Activated CD4-positive, alpha-beta T cell treated with anti-CD3 and anti-CD28 coated beads, Interleukin-2, amount 10 ng/mL, durations not matched to agents 24 days and 14 days (primary cell): ENCODE measurements at regions not wholly inside any gene's neighbourhood (a gene's known extent, or its start where the extent isn't known, plus 50 kb on each side); places are given as distances from the start of the nearest gene placed in this dataset.

Experiments
- DNase-seq: peaks from one replicate; pipeline ENCODE4 v3.0.0; 2022
- H3K27ac Mint-ChIP-seq: one replicate; pipeline ENCODE4 v1.8.0; 2022; ENCODE audit warnings: mild to moderate bottlenecking, mixed read lengths
- H3K27me3 Mint-ChIP-seq: one replicate; pipeline ENCODE4 v1.8.0; 2022; ENCODE audit warnings: mixed read lengths
- H3K36me3 Mint-ChIP-seq: one replicate; pipeline ENCODE4 v1.8.0; 2022; ENCODE audit warnings: low read depth, mild to moderate bottlenecking, mixed read lengths
- H3K4me1 Mint-ChIP-seq: one replicate; pipeline ENCODE4 v1.8.0; 2021; ENCODE audit warnings: mixed read lengths
- H3K4me3 Mint-ChIP-seq: one replicate; pipeline ENCODE4 v1.8.0; 2022; ENCODE audit warnings: mild to moderate bottlenecking, moderate library complexity, mixed read lengths
- H3K9me3 Mint-ChIP-seq: one replicate; pipeline ENCODE4 v1.8.0; 2021; ENCODE audit warnings: mixed read lengths
- intact Hi-C: fragments of 100-400 bp; cut with micrococcal nuclease; formaldehyde crosslinking; loops from one replicate; pipeline ENCODE4 v1.15.1; 2023

- Mint-ChIP-seq H3K27ac (no peak overlapping the region), H3K9me3 (no peaks in the 10 kb centered on the region), H3K4me3 (no peak overlapping the region), H3K27me3 (no peaks in the 10 kb centered on the region), H3K4me1 (no peaks in the 10 kb centered on the region), H3K36me3 (no peaks in the 10 kb centered on the region)
- intact Hi-C loops: no loop called here
- DNase-seq: no peak
Measured at GRCh38 chr2:180343528-180344345, 336.6 kb upstream of the CWC22 start.

GRCh38 chr2:180337136-180337535, 330.0 kb upstream of the CWC22 start:
- no peaks in the 10 kb centered on the region for H3K27me3 Mint-ChIP-seq
- no peaks in the 10 kb centered on the region for H3K4me1 Mint-ChIP-seq
- no peak overlapping the region for H3K27ac Mint-ChIP-seq
- H3K36me3 Mint-ChIP-seq: no peaks in the 10 kb centered on the region
- intact Hi-C loops: no loop called here
- peaks cover 10% of the 10 kb centered on the region for H3K9me3 Mint-ChIP-seq
- DNase-seq: no peak
- H3K4me3 Mint-ChIP-seq: no peak overlapping the region

GRCh38 chr2:180336550-180336949, 329.5 kb upstream of the CWC22 start:
- H3K9me3 Mint-ChIP-seq: peaks cover 10% of the 10 kb centered on the region
- no peak overlapping the region for H3K27ac Mint-ChIP-seq

GRCh38 chr2:180334514-180334913, 327.4 kb upstream of the CWC22 start:
- no peaks in the 10 kb centered on the region for H3K36me3 Mint-ChIP-seq
- no peaks in the 10 kb centered on the region for H3K4me1 Mint-ChIP-seq
- no peaks in the 10 kb centered on the region for H3K27me3 Mint-ChIP-seq
- no peak overlapping the region for H3K4me3 Mint-ChIP-seq
- DNase-seq: no peak
- H3K27ac Mint-ChIP-seq: no peak overlapping the region
- H3K9me3 Mint-ChIP-seq: peaks cover 10% of the 10 kb centered on the region
- intact Hi-C loops: no loop called here

More at GRCh38 chr2:180336550-180336949, 329.5 kb upstream of the CWC22 start:
- H3K27me3 Mint-ChIP-seq: no peaks in the 10 kb centered on the region
- intact Hi-C loops: no loop called here
- H3K4me3 Mint-ChIP-seq: no peak overlapping the region
- no peaks in the 10 kb centered on the region for H3K36me3 Mint-ChIP-seq
- no peak for DNase-seq
- H3K4me1 Mint-ChIP-seq: no peaks in the 10 kb centered on the region

DNA sequence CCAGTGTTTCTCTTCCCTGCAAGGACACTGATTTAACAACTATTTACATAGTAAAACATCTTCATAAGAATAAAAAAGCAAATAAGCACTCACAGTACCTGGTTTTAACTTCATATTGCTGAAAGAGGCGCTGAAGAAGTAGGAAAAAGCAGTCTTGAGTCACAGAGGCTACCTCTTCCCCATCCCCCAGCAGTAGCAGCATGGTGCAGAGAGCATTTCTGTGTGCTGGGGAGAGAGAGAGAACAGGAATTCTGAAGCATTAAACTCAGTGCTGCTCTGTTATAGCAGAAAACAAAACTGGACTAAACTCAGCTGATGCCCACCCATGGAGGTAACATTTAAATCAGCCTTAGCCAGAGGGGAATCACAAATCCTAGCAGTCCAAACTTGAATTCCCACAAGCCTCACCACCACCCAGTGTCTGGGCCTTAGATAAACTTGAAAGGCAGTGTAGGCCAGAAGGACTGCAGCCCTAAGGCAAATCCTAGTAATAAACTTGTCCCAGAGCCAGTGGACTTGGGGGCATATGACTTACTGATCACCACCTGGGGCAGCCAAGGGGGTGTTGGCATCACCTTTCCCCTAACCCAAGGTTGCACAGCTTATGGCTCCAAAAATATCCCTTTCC, 321.8 kb upstream of the CWC22 start:
- DNase-seq: no peak
- Mint-ChIP-seq H3K4me3 (no peak overlapping the region), H3K4me1 (no peaks in the 10 kb centered on the region), H3K27ac (no peak overlapping the region), H3K9me3 (no peaks in the 10 kb centered on the region), H3K27me3 (no peaks in the 10 kb centered on the region), H3K36me3 (no peaks in the 10 kb centered on the region)
- intact Hi-C loops: no loop called here

DNA sequence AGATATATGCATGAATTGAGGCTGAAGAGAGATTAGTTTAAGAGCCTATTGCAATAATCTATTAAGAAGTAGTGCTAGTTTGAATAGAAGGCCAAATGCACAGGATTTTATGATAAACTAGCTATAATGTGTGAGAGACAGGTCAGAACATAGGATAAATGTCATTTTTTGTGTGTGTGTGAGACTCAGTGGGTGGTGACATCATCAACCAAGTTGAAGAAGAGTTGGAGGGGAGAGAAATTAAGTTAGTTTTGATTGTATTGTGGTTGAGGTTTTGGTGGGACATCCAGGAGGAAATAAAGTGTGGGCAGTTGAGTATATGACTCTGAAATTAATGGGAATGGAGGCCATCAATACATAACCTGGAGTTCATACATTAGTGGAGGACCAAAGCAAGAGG, 320.1 kb upstream of the CWC22 start:
- Mint-ChIP-seq H3K27ac (no peak overlapping the region), H3K36me3 (no peaks in the 10 kb centered on the region), H3K9me3 (no peaks in the 10 kb centered on the region), H3K27me3 (no peaks in the 10 kb centered on the region), H3K4me3 (no peak overlapping the region), H3K4me1 (no peaks in the 10 kb centered on the region)
- intact Hi-C loops: no loop called here
- DNase-seq: no peak

DNA sequence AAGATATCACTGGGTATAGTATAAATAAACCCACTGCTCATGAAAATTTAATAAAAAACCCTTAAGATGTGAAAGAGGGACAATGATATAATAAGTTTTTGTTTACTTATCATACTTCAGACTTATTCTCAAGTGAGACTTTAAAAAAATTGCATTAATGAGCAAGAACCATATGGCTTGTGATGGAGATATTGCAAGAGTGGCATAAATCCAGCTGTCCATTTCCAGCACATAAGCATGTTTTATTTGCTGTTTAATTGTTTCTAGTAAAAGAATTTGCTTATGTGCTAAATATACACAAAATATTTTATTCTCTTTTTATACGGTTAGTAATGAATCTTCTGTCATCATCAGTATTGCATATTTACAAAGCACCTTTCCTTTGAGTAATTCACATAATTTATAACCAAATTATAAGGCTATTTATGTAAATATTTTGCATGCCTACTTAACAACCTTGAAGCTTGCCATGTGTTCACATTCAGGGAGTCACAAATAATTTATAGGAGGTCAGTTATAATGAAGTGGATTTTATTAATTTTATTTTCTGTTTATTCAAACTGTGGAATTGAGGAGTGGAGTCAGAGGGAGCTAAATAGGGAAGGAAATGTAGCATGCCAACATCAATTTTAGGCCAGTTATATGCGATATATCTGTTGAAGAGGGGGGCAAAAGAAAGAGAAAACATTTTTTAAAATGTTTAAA, 318.5 kb upstream of the CWC22 start:
- Mint-ChIP-seq H3K4me1 (no peaks in the 10 kb centered on the region), H3K36me3 (no peaks in the 10 kb centered on the region), H3K27me3 (no peaks in the 10 kb centered on the region), H3K4me3 (no peak overlapping the region), H3K9me3 (no peaks in the 10 kb centered on the region), H3K27ac (no peak overlapping the region)
- DNase-seq: no peak
- intact Hi-C loops: no loop called here

GRCh38 chr2:180324182-180324581, 317.1 kb upstream of the CWC22 start:
- Mint-ChIP-seq H3K9me3 (no peaks in the 10 kb centered on the region), H3K27me3 (no peaks in the 10 kb centered on the region), H3K4me1 (no peaks in the 10 kb centered on the region), H3K36me3 (no peaks in the 10 kb centered on the region), H3K4me3 (no peak overlapping the region), H3K27ac (no peak overlapping the region)
- no peak for DNase-seq
- intact Hi-C loops: no loop called here

- no peaks in the 10 kb centered on the region for H3K9me3 Mint-ChIP-seq
- no peaks in the 10 kb centered on the region for H3K36me3 Mint-ChIP-seq
- H3K27ac Mint-ChIP-seq: no peak overlapping the region
- no peaks in the 10 kb centered on the region for H3K4me1 Mint-ChIP-seq
- no peaks in the 10 kb centered on the region for H3K27me3 Mint-ChIP-seq
- DNase-seq: no peak
- no peak overlapping the region for H3K4me3 Mint-ChIP-seq
- intact Hi-C loops: no loop called here
Measured at GRCh38 chr2:180322781-180323180, 315.7 kb upstream of the CWC22 start.

- no peak overlapping the region for H3K27ac Mint-ChIP-seq
- no peaks in the 10 kb centered on the region for H3K9me3 Mint-ChIP-seq
- intact Hi-C loops: no loop called here
- DNase-seq: no peak
- no peaks in the 10 kb centered on the region for H3K27me3 Mint-ChIP-seq
- H3K4me3 Mint-ChIP-seq: no peak overlapping the region
- H3K4me1 Mint-ChIP-seq: no peaks in the 10 kb centered on the region
- no peaks in the 10 kb centered on the region for H3K36me3 Mint-ChIP-seq
Measured at GRCh38 chr2:180319586-180320405, 312.7 kb upstream of the CWC22 start.

DNA sequence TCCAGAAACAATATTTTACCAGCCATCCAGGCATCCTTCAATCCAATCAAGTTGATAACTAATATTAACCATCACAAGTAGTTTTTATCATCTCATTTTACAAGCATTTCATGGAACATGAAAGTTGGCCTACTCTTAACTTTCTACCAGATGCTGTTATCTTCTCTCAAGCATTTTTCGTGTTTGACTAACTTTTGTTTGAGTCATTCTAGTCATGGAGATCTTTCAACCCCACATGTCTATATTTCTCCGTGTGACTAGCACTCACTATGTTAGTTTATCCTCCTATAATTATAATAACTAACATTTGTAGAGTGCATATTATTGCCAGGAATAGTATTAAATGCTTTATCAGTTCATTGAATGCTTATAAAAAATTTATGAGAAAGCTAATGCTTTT, 307.0 kb upstream of the CWC22 start:
- no peak for DNase-seq
- H3K9me3 Mint-ChIP-seq: no peaks in the 10 kb centered on the region
- H3K27ac Mint-ChIP-seq: no peak overlapping the region
- intact Hi-C loops: no loop called here
- H3K27me3 Mint-ChIP-seq: no peaks in the 10 kb centered on the region
- no peaks in the 10 kb centered on the region for H3K36me3 Mint-ChIP-seq
- no peak overlapping the region for H3K4me3 Mint-ChIP-seq
- H3K4me1 Mint-ChIP-seq: no peaks in the 10 kb centered on the region

DNA sequence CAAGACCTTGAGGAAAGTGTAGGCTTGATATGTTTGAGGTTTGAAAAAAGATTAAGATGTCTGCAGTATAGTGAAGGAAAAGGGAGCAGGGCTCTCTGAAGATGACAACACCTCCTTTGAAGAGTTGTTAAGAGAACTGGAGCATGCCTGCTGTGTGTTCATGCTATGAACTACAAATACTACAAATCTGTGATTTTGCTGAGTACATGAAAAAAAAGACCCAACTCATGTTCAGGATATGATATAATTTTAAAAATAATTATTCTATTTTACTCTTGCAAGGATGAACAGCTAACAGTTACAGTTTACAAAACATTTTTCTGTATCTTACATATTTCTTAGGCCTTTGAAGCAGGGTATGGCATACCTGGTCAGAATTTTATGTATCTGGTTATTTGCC, 305.4 kb upstream of the CWC22 start:
- Mint-ChIP-seq H3K4me1 (no peaks in the 10 kb centered on the region), H3K27ac (no peak overlapping the region), H3K4me3 (no peak overlapping the region), H3K27me3 (no peaks in the 10 kb centered on the region), H3K36me3 (no peaks in the 10 kb centered on the region), H3K9me3 (no peaks in the 10 kb centered on the region)
- no peak for DNase-seq
- intact Hi-C loops: no loop called here

DNA sequence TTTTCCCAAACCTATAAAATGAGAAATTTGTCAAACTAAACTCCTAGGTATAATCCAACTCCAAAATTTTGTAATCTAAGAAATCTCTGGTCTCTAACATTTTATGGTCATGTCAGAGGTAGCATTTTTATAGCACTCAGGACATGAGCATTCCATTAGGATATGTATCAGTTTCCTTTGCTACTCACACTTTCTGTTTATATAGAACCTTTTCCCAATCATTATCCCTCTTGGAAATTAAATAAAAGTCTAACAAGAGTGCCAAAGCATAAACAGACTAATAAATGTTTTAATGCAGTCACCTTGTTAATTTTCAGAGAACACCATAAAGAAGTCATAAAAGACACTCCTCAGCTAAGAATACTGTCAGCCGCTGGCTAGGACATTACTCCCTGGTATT, 300.0 kb upstream of the CWC22 start:
- no peaks in the 10 kb centered on the region for H3K27me3 Mint-ChIP-seq
- intact Hi-C loops: no loop called here
- H3K27ac Mint-ChIP-seq: no peak overlapping the region
- no peaks in the 10 kb centered on the region for H3K4me1 Mint-ChIP-seq
- DNase-seq: no peak
- no peak overlapping the region for H3K4me3 Mint-ChIP-seq
- H3K36me3 Mint-ChIP-seq: no peaks in the 10 kb centered on the region
- H3K9me3 Mint-ChIP-seq: no peaks in the 10 kb centered on the region

- no peak for DNase-seq
- no peak overlapping the region for H3K4me3 Mint-ChIP-seq
- no peaks in the 10 kb centered on the region for H3K27me3 Mint-ChIP-seq
- no peaks in the 10 kb centered on the region for H3K4me1 Mint-ChIP-seq
- H3K27ac Mint-ChIP-seq: no peak overlapping the region
- intact Hi-C loops: no loop called here
- H3K9me3 Mint-ChIP-seq: no peaks in the 10 kb centered on the region
- H3K36me3 Mint-ChIP-seq: no peaks in the 10 kb centered on the region
Measured at GRCh38 chr2:180306346-180306745, 299.2 kb upstream of the CWC22 start.
